GM20000 (cell line): ENCODE measurements at regions not wholly inside any gene's neighbourhood (a gene's known extent, or its start where the extent isn't known, plus 50 kb on each side); places are given as distances from the start of the nearest gene placed in this dataset.

Source experiments
- DNase-seq: peaks from one replicate; pipeline ENCODE4 v3.0.0; 2012; ENCODE audit warnings: low spot score
- TF ChIP-seq, protein P1 (sequence below): IDR thresholded peaks from 2 replicates; pipeline ENCODE4 v1.5.1; 2012; ENCODE audit warnings: mild to moderate bottlenecking, control low read depth; ENCODE audit errors: extremely low read depth, missing control alignments

DNA sequence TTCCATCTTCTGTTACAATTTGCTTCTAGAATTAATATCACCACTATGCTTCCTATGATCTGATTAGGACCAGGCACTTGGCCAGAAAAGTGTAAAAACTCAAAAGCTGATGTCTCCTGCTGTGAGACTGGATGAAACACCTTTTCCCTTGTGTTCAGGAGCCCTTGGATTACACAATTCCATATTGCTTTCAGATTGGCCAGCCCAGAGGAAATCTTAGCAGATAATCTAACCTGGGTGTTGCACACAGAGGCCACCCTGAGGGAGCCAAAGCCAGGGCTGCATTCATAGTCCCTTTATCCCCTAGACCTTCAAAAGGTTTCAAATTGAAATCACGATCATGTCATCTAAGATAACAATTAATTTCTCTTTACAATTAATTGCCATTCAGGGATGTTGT is 94.1 kb upstream of the SELENOP start:
- no peak for DNase-seq
- TF ChIP-seq, protein P1, sequence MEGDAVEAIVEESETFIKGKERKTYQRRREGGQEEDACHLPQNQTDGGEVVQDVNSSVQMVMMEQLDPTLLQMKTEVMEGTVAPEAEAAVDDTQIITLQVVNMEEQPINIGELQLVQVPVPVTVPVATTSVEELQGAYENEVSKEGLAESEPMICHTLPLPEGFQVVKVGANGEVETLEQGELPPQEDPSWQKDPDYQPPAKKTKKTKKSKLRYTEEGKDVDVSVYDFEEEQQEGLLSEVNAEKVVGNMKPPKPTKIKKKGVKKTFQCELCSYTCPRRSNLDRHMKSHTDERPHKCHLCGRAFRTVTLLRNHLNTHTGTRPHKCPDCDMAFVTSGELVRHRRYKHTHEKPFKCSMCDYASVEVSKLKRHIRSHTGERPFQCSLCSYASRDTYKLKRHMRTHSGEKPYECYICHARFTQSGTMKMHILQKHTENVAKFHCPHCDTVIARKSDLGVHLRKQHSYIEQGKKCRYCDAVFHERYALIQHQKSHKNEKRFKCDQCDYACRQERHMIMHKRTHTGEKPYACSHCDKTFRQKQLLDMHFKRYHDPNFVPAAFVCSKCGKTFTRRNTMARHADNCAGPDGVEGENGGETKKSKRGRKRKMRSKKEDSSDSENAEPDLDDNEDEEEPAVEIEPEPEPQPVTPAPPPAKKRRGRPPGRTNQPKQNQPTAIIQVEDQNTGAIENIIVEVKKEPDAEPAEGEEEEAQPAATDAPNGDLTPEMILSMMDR = no peak

DNA sequence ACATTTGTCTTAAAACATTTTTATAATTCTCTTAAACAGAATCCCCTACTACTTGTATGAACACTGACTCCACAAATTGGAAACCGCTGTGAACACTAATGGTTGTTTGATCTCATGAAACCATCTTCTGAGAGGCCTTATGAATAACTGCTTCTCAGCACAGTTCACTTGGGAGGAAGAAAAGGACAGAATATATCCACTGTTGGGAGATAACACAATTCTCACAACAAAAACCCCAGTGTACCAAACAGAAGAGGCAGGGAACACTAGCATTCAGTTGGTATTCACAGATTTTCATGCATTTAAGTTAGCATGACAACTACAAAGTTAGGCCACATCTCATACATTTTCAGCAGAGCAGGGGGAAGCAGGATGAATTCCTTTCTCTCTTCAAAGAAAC is 89.0 kb upstream of the SELENOP start:
- no peak for DNase-seq
- TF ChIP-seq, protein P1 = no peak

DNA sequence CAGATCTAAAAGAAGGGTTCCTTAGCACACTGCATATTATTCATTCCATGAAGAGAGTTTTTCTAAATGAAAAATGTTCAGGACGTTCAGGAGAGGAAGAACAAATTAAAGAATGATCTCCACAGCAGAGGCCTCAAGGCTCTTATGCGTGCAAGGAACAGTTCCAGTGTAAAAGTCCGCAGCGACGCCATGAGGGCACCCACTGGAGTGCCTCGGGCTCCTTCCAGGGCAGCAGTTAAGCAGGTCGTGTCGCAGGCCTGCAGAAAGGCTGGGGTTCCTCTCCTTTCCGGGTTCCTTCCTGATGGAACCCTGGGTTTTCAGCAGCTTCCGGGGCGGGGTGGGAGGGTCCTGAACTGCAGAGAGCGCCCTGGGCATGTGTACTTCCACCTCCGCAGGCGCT is 87.1 kb upstream of the SELENOP start:
- DNase-seq = no peak

DNA sequence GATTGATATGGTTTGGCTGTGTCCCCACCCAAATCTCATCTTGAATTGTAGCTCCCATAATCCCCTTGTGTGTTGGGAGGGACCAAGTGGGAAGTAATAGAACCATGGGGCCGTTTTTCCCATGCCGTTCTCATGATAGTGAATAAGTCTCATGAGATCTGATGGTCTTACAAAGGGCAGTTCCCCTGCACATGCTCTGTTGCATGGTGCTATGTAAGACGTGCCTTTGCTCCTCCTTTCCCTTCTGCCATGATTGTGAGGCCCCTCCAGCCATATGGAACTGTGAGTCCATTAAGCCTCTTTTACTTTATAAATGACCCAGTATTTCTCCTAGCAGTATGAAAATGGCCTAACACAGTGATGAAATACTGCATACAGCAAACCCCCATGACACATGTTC is 84.8 kb upstream of the SELENOP start:
- no peak for DNase-seq
- TF ChIP-seq, protein P1 = no peak

More for the DNA sequence above, 87.1 kb upstream of the SELENOP start:
- TF ChIP-seq, protein P1 = no peak

DNA sequence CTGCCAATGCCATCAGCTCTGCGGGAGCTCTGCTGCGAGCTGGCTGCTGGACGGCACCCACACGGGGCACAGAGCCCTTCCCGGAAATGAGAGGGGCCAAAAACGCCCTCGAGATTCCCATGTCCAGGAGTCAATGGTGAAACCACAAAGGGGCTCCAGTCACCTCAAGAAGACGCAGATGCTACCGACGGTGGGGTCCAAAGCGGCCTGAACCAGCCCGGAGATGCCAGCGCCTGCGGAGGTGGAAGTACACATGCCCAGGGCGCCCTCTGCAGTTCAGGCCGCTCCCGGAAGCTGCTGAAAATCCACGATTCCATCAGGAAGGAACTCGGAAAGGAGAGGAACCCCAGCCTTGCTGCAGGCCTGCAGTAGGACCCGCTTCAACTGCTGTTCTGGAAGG is 82.4 kb upstream of the SELENOP start:
- DNase-seq = no peak
- TF ChIP-seq, protein P1 = no peak

DNA sequence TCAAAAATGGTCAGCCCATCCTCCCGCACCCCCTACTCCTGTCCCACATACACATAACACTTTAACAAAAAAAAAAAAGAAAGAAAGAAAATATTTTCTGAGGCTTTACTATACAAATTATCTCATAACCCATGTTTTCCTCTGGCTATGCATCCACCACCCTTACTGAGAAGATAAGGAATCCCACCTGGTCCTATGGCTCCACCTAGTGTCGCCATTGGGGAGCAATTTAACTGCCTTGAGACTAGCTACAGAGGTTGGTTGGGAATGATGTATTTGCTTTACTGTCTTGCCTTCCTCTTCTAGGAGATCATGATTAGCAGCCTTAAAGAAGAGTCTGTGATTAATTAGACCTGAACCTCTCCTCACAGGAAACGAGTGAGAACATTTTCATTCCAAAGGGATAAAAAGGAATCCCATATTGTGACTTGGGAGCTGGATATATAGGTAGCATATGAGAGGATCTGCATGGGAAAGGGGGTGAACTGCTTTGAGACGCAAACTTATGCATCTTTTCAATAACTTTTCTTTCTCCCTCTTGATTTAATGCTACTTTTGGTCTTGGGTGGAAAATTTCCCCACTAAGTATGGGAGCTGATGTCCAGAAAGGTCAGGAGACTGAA is 77.7 kb upstream of the SELENOP start:
- TF ChIP-seq, protein P1 = peak; percentile 89
- DNase-seq = peak; percentile 67

DNA sequence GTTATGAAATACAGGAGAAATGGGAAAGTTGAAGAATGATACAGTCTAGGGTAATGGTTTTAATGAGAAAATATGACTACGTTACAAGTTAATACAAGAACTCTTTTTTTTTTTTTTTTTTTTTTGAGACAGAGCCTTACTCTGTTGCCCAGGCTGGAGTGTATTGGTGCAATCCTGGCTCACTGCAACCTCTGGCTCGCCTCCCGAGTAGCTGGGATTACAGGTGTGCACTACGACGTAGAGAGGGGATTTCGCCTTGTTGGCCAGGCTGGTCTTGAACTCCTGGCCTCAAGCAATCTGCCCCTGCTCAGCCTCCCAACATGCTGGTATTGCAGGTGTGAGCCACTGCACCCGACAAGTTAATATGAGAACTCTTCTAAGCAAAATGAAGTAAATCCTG is 77.1 kb upstream of the SELENOP start:
- TF ChIP-seq, protein P1 = no peak
- no peak for DNase-seq
